ENCODE measurements at regions not wholly inside any gene's neighbourhood (a gene's known extent, or its start where the extent isn't known, plus 50 kb on each side); places are given as distances from the start of the nearest gene placed in this dataset.

GRCh38 chr3:24829629-24830229, 335.1 kb upstream of the THRB start:
- Mint-ChIP-seq H3K9me3 (peaks cover 26% of the 10 kb centered on the region), H3K4me3 (no peak overlapping the region), H3K36me3 (ENCODE audit: low read depth) (peaks cover 4% of the 10 kb centered on the region; the same call in 1 of the 2 replicates), H3K4me1 (ENCODE audit: low read depth) (no peaks in the 10 kb centered on the region), H3K27ac (no peak overlapping the region), H3K27me3 (ENCODE audit: insufficient read depth) (no peaks in the 10 kb centered on the region)
- no peak for TF ChIP-seq CTCF (IDR thresholded peaks at IDR 0.05)
- DNase-seq: no peak

GRCh38 chr3:24830230-24831152, 335.8 kb upstream of the THRB start:
- Mint-ChIP-seq H3K9me3 (peaks cover 32% of the 10 kb centered on the region), H3K36me3 (ENCODE audit: low read depth) (peaks cover 4% of the 10 kb centered on the region; the same call in 1 of the 2 replicates), H3K4me1 (ENCODE audit: low read depth) (no peaks in the 10 kb centered on the region), H3K27ac (no peak overlapping the region), H3K4me3 (no peak overlapping the region), H3K27me3 (ENCODE audit: insufficient read depth) (no peaks in the 10 kb centered on the region)
- TF ChIP-seq CTCF (IDR thresholded peaks at IDR 0.05): no peak
- no peak for DNase-seq

GRCh38 chr3:24831221-24831620, 336.6 kb upstream of the THRB start:
- H3K27me3 Mint-ChIP-seq (ENCODE audit: insufficient read depth): no peaks in the 10 kb centered on the region
- no peak for TF ChIP-seq CTCF (IDR thresholded peaks at IDR 0.05)

GRCh38 chr3:24832891-24833290, 338.2 kb upstream of the THRB start:
- Mint-ChIP-seq H3K4me1 (ENCODE audit: low read depth) (no peaks in the 10 kb centered on the region), H3K27me3 (ENCODE audit: insufficient read depth) (no peaks in the 10 kb centered on the region), H3K4me3 (no peak overlapping the region), H3K36me3 (ENCODE audit: low read depth) (peaks cover 4% of the 10 kb centered on the region; the same call in 1 of the 2 replicates), H3K27ac (no peak overlapping the region), H3K9me3 (peaks cover 30% of the 10 kb centered on the region)
- TF ChIP-seq CTCF (IDR thresholded peaks at IDR 0.05): no peak
- DNase-seq: no peak

More at GRCh38 chr3:24831221-24831620, 336.6 kb upstream of the THRB start:
- Mint-ChIP-seq H3K27ac (no peak overlapping the region), H3K4me1 (ENCODE audit: low read depth) (no peaks in the 10 kb centered on the region), H3K9me3 (peaks cover 36% of the 10 kb centered on the region), H3K36me3 (ENCODE audit: low read depth) (peaks cover 4% of the 10 kb centered on the region; the same call in 1 of the 2 replicates), H3K4me3 (no peak overlapping the region)
- DNase-seq: no peak

GRCh38 chr3:24834442-24834841, 339.8 kb upstream of the THRB start:
- DNase-seq: no peak
- Mint-ChIP-seq H3K27ac (no peak overlapping the region), H3K4me3 (no peak overlapping the region), H3K4me1 (ENCODE audit: low read depth) (no peaks in the 10 kb centered on the region), H3K9me3 (peaks cover 31% of the 10 kb centered on the region), H3K27me3 (ENCODE audit: insufficient read depth) (no peaks in the 10 kb centered on the region), H3K36me3 (ENCODE audit: low read depth) (no peaks in the 10 kb centered on the region)
- no peak for TF ChIP-seq CTCF (IDR thresholded peaks at IDR 0.05)

Measured in HFFc6 (cell line).